Ishikawa (cell line): ENCODE measurements at regions not wholly inside any gene's neighbourhood (a gene's known extent, or its start where the extent isn't known, plus 50 kb on each side); places are given as distances from the start of the nearest gene placed in this dataset.

Experiments
- CEBPB ChIP-seq: IDR thresholded peaks from 2 replicates; pipeline ENCODE4 v1.6.1; 2012
- CREB1 ChIP-seq: IDR thresholded peaks from 2 replicates; pipeline ENCODE4 v1.6.1; 2012; ENCODE audit warnings: low read depth
- EGR1 ChIP-seq: IDR thresholded peaks from 2 replicates; pipeline ENCODE4 v1.6.1; 2012
- EP300 ChIP-seq: IDR thresholded peaks from 2 replicates; pipeline ENCODE4 v1.6.1; 2012; ENCODE audit warnings: borderline replicate concordance
- FOXM1 ChIP-seq: IDR thresholded peaks from 2 replicates; pipeline ENCODE4 v1.6.1; 2012; ENCODE audit warnings: low read depth, borderline replicate concordance
- NFIC ChIP-seq: IDR thresholded peaks from 2 replicates; pipeline ENCODE4 v1.6.1; 2012
- RAD21 ChIP-seq: IDR thresholded peaks from 2 replicates; pipeline ENCODE4 v1.6.1; 2012; ENCODE audit warnings: low read depth
- TAF1 ChIP-seq: IDR thresholded peaks from 2 replicates; pipeline ENCODE4 v1.6.1; 2012; ENCODE audit warnings: low read depth, mild to moderate bottlenecking
- TCF12 ChIP-seq: IDR thresholded peaks from 2 replicates; pipeline ENCODE4 v1.6.1; 2012; ENCODE audit warnings: low read depth
- TEAD4 ChIP-seq: IDR thresholded peaks from 2 replicates; pipeline ENCODE4 v1.6.1; 2012
- YY1 ChIP-seq: IDR thresholded peaks from 2 replicates; pipeline ENCODE4 v1.6.1; 2012; ENCODE audit warnings: low read depth
- ZBTB7A ChIP-seq: IDR thresholded peaks from 2 replicates; pipeline ENCODE4 v1.6.1; 2012; ENCODE audit warnings: low read depth
- TF ChIP-seq, protein P1 (sequence below): IDR thresholded peaks from 2 replicates; pipeline ENCODE4 v1.6.1; 2012
- TF ChIP-seq, protein P2 (sequence below): IDR thresholded peaks from 2 replicates; pipeline ENCODE4 v1.6.1; 2012
- TF ChIP-seq, protein P3 (sequence below): IDR thresholded peaks from 2 replicates; pipeline ENCODE4 v1.6.1; 2012; ENCODE audit warnings: low read depth, mild to moderate bottlenecking

DNA sequence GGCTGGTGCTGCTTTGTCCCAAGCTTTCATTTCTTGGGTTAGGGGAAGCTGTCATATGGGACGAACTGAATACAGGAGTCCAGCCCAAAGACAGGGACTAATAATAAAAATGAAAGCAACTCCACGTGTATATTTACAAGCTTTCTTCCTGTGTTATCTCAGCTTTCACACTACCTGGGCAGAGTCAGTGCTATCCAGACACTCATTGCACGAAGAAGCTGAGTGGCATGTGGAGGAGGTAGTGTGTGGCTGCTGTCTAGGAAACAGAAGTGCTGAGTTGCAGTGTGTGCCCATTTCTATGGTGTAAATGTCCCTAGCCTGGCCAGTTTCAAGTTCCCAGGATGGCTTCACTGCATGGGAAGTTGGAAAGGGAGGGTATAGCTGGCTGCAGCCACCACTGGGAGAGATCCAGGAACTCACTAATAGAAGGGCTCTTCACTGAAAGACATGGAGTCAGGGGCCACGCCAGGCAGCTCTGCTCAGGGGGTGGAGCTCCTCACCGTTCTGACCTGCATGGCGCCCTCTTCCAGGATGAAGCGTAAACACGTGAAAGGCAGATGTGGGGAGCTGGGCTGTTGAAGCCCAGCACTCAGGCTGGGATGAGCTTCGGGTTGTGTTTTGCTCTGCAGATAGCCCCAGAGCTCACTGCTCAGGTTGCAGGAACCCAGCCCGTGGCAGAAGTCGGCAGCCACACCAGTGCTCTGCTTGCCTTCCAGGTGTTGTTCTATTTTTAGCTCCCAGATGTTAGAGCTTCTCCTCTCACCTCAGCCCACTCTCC lies 116.9 kb downstream of the IRX2 start:
- TF ChIP-seq EP300 (no peak), TCF12 (no peak), EGR1 (no peak), FOXM1 (no peak), RAD21 (no peak), ZBTB7A (no peak), YY1 (no peak)
- TF ChIP-seq, protein P1, sequence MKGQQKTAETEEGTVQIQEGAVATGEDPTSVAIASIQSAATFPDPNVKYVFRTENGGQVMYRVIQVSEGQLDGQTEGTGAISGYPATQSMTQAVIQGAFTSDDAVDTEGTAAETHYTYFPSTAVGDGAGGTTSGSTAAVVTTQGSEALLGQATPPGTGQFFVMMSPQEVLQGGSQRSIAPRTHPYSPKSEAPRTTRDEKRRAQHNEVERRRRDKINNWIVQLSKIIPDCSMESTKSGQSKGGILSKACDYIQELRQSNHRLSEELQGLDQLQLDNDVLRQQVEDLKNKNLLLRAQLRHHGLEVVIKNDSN, result no peak

DNA sequence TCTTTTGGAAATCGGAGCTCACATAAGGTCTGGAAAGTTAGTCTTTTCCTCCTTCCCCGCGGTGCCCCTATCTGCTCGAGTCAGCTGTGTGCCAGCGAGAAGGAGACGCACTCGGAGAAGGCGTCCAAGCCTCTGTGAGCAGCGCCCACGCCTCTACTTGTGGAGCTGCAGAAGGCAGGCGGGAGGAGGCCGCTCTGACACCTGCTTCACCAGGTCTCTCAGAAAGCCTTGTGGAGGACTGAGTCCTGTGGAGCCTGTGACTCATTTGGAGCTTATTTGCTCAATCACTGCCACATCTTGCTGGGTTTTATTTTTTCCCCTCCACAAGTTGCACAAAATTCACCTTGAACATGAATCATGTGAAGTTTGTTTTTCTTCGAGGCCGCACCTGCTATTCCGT lies 117.5 kb downstream of the IRX2 start:
- TF ChIP-seq RAD21 (no peak), TCF12 (no peak), TAF1 (no peak), YY1 (no peak), ZBTB7A (no peak)

DNA sequence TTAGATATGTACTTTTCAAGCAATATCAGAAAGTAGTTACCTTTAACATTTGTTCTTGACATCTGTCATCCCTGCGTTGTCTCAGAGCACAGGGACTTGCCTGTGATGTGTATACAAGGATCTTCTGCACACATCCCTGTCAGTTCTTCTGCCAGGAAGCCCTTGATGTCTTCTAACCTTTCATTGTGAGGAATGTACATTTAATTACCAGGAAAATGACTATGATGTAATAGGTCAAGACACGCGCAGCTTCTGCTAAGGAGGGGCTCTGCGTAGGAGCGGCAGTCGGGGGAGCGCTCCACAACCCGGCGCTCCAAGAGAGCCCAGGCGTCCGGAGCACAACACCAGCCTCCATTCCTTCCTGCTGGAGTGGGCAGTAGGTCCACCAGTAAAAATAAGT lies 119.7 kb downstream of the IRX2 start:
- TF ChIP-seq EP300, result no peak
- TF ChIP-seq RAD21, result no peak

DNA sequence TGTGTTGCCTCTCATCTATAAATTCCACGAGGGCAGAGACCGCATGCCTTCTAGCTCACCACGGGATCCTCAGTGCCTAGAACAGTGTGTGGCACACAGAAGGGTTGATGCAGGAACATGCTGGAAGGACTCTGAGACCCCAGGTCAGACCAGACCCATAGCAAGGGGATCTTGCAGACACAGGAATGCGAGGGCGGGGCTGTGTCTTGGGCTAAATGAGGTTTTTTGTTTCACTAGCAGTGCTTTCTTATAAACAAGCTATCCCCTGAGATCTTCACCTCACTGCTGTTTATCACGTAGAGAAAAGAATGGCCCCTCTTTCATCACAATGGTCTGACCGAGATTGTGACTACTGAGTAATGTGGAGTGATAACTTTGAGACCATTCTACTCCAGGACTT lies 122.4 kb downstream of the IRX2 start:
- TF ChIP-seq EP300 (no peak), CREB1 (no peak), CEBPB (no peak), NFIC (no peak), EGR1 (no peak), YY1 (no peak), TEAD4 (no peak), RAD21 (no peak), ZBTB7A (no peak), TCF12 (no peak), FOXM1 (no peak), TAF1 (no peak)
- TF ChIP-seq, protein P2, sequence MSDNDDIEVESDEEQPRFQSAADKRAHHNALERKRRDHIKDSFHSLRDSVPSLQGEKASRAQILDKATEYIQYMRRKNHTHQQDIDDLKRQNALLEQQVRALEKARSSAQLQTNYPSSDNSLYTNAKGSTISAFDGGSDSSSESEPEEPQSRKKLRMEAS, result no peak
- TF ChIP-seq, protein P1, result no peak
- TF ChIP-seq, protein P3, sequence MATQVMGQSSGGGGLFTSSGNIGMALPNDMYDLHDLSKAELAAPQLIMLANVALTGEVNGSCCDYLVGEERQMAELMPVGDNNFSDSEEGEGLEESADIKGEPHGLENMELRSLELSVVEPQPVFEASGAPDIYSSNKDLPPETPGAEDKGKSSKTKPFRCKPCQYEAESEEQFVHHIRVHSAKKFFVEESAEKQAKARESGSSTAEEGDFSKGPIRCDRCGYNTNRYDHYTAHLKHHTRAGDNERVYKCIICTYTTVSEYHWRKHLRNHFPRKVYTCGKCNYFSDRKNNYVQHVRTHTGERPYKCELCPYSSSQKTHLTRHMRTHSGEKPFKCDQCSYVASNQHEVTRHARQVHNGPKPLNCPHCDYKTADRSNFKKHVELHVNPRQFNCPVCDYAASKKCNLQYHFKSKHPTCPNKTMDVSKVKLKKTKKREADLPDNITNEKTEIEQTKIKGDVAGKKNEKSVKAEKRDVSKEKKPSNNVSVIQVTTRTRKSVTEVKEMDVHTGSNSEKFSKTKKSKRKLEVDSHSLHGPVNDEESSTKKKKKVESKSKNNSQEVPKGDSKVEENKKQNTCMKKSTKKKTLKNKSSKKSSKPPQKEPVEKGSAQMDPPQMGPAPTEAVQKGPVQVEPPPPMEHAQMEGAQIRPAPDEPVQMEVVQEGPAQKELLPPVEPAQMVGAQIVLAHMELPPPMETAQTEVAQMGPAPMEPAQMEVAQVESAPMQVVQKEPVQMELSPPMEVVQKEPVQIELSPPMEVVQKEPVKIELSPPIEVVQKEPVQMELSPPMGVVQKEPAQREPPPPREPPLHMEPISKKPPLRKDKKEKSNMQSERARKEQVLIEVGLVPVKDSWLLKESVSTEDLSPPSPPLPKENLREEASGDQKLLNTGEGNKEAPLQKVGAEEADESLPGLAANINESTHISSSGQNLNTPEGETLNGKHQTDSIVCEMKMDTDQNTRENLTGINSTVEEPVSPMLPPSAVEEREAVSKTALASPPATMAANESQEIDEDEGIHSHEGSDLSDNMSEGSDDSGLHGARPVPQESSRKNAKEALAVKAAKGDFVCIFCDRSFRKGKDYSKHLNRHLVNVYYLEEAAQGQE, result no peak

DNA sequence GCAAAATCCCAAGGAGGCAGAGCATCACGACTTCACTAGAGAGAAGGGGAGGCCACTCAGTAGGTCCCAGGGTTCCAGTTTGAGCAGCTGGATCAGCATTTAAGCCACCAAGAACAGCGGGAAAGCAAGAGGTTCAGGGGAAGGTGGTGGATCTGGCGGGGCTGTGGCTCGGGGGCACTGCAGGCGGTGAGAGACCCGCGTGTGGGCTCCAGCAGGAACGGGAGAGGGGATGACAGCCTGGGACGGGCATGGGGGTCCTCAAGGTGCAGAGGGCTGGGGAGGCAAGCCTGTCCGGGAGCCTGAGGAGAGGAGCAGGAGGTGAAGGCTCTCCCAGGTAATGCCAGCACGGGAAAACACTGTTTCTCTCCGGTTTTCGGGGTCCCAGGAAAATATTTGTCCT lies 123.6 kb downstream of the IRX2 start:
- TF ChIP-seq YY1 (no peak), EGR1 (no peak), TCF12 (no peak), TEAD4 (no peak), ZBTB7A (no peak), FOXM1 (no peak), NFIC (no peak), EP300 (no peak)
- TF ChIP-seq, protein P1, result no peak
- TF ChIP-seq, protein P3, result no peak
- TF ChIP-seq, protein P2, result no peak

DNA sequence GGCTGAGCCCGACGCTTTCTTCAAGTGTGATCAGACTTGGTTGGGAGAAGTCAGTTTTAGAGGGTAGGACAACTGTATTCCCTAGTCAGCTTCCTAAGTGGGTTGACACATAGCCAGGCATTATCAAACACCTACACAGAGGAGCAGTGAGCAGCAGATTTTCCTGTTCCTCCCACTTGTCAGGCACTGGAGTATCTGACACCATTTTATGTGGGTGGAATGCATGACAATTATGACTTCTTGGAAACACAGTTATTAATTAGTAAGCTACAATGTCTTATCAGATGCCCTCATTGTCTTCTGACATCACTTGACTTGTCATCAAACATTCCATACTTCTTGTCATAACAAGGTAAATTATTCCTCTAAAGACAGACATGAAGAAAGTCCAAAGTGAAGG lies 124.9 kb downstream of the IRX2 start:
- no peak for TF ChIP-seq CEBPB
